H7 (cell line): ENCODE measurements at regions not wholly inside any gene's neighbourhood (a gene's known extent, or its start where the extent isn't known, plus 50 kb on each side); places are given as distances from the start of the nearest gene placed in this dataset.

Source experiments
- DNase-seq: peaks from one replicate; pipeline ENCODE4 v3.0.0; 2012
- H3K27me3 ChIP-seq: 2 replicates; pipeline ENCODE4 v1.6.0; 2011; ENCODE audit warnings: mild to moderate bottlenecking, low read length; ENCODE audit not compliant: control insufficient read depth, insufficient read depth
- H3K36me3 ChIP-seq: replicated peaks from 2 replicates; pipeline ENCODE4 v1.5.1; 2011; ENCODE audit warnings: low read length; ENCODE audit not compliant: control insufficient read depth, insufficient read depth
- H3K4me3 ChIP-seq: 2 replicates; pipeline ENCODE4 v1.5.1; 2011; ENCODE audit warnings: low read depth, mild to moderate bottlenecking, control low read depth, low read length, moderate library complexity; ENCODE audit not compliant: insufficient read depth

DNA sequence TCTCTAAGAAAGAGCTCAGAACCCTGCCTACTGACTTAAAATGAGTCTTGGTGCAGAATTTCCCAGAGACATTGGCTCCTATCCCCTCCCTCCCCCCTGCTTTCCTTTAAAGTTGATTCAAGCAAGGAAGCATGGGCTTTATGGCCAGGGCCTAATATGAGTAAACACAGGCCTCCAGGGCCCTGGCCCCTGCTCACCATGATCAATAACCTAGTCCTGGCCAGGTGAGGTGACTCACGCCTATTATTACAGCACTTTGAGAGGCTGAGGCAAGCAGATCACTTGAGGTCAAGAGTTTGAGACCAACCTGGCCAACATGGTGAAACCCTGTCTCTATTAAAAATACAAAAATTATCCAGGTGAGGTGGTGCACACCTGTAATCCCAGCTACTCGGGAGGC, 165.1 kb upstream of the TMCC3 start:
- no peak overlapping the region for H3K4me3 ChIP-seq

DNA sequence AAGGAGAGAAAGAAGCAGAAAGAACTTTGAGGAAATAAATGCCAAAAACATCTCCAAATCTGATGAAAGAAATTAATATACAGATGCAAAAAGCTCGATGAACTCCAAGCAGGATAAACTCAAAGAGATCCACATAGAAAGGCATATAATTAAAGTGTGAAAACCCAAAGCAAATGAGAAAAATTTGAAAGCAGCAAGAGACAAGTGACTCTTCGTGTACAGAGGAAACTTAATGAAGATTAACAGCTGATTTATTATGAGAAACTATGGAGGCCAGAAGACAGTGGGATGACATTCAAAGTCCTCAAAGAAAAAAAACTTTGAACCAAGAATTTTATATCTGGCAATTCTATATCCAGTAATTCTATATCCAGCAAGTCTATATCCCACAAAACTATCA, 163.0 kb upstream of the TMCC3 start:
- Histone ChIP-seq H3K4me3 (no peak overlapping the region), H3K27me3 (no peaks in the 10 kb centered on the region), H3K36me3 (no peaks in the 10 kb centered on the region)
- DNase-seq = no peak

More for the DNA sequence above, 165.1 kb upstream of the TMCC3 start:
- Histone ChIP-seq H3K36me3 (no peaks in the 10 kb centered on the region), H3K27me3 (no peaks in the 10 kb centered on the region)
- no peak for DNase-seq

DNA sequence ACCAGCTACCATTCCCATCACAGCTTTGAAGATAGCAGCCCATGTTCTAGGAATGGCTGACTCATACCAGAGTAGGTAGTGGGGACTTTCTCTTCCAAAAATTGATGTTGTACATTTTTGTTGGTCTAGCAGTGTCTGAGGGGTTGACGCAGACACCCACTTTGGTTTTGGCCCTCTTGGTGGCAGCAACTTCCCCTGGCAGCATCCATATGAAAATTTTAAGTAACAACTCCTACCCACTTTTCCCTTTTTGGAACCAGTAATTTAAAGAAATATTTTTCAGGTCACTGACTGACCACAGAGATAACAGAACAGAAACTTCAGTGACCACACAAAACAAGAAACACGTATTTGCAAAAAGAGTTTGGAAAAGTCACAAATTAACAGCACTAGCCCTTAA, 162.0 kb upstream of the TMCC3 start:
- Histone ChIP-seq H3K27me3 (no peaks in the 10 kb centered on the region), H3K4me3 (no peak overlapping the region), H3K36me3 (no peaks in the 10 kb centered on the region)
- DNase-seq = no peak

DNA sequence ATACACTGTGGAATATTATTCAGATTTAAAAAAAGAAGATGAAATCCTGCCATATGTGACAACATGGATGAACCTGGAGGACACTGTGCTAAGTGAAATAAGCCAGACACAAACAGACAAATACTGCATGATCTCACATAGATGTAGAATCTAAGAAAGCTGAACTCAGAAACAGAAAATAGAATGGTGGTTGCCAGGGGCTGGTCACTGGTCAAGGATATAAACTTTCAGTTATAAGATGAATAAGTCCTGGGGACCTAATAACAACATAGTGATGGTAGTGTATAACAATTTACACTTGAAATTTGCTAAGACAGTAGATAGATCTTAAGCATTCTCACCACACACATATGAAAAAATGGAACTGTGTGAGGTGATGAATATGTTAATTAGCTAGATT, 161.3 kb upstream of the TMCC3 start:
- Histone ChIP-seq H3K27me3 (no peaks in the 10 kb centered on the region), H3K4me3 (no peak overlapping the region)
- DNase-seq = no peak

DNA sequence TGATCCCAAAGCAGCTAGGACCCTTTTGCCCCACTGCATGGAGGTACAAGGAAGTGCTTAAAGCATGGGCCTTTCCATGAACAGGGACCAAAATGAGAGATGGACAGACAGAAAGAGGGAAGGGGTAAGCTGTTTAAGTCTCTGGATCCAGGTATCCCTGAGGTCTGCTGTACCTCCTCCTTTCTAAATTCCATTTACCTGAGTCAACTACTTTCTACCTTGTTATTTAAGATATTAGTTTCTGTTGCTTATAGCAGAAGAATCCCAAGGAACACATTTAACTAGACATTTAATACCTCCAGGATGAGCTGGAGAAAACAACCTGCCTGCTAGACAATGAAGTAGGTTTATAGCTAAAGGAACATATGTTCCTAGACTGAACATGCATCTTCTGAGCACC, 157.6 kb upstream of the TMCC3 start:
- no peaks in the 10 kb centered on the region for H3K36me3 ChIP-seq
- no peak for DNase-seq
- no peak overlapping the region for H3K4me3 ChIP-seq
- H3K27me3 ChIP-seq = no peaks in the 10 kb centered on the region

More for the DNA sequence above, 161.3 kb upstream of the TMCC3 start:
- H3K36me3 ChIP-seq = no peaks in the 10 kb centered on the region

DNA sequence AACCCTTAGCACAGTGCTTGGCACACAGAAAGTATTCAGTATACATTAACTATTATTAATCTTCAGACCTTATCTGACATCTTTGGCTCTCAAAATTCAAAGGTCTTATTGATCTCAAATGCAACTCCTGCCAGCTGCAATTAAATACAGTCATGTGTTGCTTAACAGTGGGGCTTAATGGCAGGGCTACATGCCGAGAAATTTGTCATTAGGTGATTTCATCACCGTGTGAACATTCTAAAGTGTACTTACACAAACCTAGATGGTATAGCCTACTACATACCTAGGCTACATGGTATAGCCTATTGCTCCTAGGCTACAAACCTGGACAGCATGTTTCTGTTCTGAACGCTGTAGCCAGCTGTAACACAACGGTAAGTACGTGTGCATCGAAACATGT, 156.3 kb upstream of the TMCC3 start:
- no peak for DNase-seq
- Histone ChIP-seq H3K36me3 (no peaks in the 10 kb centered on the region), H3K27me3 (no peaks in the 10 kb centered on the region), H3K4me3 (no peak overlapping the region)

DNA sequence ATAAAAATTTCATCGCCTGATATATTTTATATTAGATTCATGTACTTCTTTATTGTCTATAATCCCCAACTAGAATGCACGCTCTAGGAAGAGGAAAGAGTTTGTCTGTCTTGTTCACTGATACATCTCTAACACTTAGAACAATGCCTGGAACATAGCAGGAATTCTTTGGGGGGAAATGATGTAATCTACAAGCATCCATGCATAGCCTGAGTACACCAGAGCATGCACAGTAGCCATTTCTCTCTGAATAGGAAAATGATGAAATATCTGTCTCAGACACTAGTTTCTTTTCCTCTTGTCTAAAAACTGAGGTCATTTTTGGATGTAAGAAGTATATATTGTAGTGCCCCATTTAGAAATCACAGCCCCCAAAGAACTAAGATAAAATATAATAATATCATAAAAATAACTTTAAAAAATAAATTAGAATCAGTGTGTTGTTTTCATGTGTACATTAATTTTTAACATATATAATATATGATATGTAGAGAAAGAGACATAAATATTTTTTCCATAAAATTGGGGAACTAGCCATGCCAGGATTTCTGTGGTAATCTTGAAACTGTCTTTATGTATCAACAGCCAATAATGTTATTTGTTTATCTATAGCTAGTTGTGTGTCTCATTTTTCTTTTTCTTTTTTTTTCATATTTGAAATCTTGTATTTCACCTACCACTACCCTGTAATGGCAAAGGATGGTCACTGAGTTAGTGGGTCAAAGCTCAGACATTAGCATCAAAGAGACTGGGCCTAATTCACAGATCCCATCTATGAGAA, 155.6 kb upstream of the TMCC3 start:
- Histone ChIP-seq H3K4me3 (no peak overlapping the region), H3K27me3 (no peaks in the 10 kb centered on the region), H3K36me3 (no peaks in the 10 kb centered on the region)
- no peak for DNase-seq

DNA sequence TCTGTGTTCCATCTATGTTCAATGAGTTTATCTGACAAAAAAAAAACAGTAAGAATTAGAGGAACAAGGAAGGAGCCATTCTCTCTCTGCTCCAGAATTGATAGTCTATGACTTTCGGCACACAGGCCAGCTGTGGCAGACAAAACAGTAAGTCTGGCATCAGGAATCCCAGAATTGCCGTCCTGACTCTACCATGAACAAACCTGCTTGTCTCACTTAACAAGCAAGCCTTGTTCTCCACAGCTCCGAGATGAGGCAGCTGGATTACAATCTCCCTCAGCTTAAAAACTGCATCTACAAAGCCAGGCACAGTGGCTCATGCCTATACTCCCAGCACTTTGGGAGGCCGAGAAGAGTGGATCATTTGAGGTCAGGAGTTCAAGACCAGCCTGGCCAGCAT, 153.6 kb upstream of the TMCC3 start:
- Histone ChIP-seq H3K36me3 (no peaks in the 10 kb centered on the region), H3K27me3 (no peaks in the 10 kb centered on the region), H3K4me3 (no peak overlapping the region)
- DNase-seq = no peak

DNA sequence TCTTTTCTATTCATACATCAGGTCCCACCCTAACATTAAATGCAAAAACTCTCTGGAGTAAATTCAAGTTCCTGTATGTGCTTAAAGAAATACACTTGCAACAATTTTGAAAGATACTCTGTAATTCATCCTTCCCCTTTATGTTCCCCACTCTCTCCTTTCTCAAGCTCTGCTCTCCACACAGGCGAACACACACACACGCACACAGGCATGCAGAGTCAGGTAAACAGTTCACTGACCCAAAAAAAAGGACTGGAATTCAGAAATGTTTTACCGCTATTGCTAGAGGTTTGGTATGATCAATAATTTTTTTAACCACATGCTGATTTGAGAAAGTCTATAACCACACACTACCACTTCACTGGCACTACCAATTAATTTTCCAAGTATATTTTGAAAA, 152.4 kb upstream of the TMCC3 start:
- DNase-seq = no peak
- no peak overlapping the region for H3K4me3 ChIP-seq
- H3K36me3 ChIP-seq = no peaks in the 10 kb centered on the region
- H3K27me3 ChIP-seq = no peaks in the 10 kb centered on the region

DNA sequence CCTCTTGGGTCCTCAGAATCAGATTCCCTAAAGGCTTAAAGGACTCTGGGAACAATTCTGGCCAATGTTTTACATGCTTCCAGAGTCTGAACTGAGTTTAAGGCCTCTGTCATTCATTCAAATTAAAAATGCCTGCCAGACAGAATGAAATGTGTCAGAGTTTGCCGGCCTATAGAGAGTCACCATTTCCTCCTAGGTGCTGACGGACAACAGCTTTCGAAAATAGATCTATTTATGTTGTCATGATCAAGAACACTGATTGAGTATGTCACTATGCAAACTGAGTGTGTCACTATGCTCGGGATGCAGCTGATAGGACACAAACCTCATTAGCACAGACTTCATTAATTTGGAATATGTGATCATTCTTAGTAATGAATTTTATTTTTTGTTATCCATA, 151.4 kb upstream of the TMCC3 start:
- Histone ChIP-seq H3K27me3 (no peaks in the 10 kb centered on the region), H3K36me3 (no peaks in the 10 kb centered on the region), H3K4me3 (no peak overlapping the region)
- DNase-seq = no peak

DNA sequence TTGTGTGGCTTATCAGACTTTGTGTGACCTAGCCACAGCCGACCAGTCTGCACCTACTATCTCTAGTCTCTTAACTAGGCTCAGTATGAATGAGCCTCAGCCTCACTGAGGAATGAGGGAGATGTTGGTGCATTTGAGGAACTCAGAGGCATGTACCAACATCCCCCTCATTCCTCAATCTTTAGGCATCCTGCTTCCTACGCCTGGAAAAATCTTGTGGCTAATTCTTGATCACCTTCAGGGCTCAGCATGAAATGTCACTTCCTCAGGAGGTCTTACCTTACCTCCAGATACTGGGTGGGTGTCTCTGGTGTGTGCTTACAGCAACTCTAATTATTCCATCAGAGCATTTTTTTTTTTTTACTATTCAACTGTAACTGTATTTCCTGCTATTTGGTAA, 148.8 kb upstream of the TMCC3 start:
- Histone ChIP-seq H3K27me3 (no peaks in the 10 kb centered on the region), H3K36me3 (no peaks in the 10 kb centered on the region), H3K4me3 (no peak overlapping the region)
- no peak for DNase-seq

DNA sequence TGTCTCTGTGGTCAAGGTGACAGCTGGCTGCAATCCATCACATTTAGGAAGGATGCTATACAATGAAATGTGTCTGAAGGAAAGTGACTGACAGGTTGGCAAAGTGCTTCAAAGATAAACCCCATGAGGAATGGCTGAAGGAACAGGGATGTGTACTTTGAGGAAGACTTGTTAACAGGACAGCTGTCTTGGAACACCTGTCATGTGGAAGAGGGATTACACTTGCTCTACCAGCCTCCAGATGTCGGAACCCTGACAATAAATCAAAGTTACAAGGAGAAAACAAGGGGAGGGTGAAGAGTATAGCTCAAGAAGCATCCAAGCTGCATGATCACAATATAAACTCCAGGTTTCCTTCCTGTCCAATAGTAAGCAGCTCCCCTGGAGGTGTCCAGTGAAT, 147.8 kb upstream of the TMCC3 start:
- DNase-seq = no peak

DNA sequence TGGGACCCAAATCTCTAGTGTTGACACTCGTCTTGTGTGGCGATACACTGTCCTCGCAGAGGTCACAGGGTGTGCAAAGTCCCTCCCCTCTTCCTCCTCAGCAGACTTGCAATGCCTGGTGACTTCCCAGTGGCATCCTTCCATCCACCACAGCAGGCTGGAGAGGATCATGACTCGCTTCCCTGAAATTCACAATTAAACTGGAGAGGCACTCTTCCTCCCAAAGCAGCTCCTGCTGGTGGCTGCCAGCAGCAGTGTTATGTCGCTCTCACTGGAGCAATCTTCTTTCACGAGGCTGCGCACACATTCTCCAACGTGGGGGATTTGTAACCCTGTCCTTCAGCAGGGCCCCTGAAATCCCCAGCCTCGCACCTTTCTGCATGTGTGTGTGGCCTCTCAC, 145.2 kb upstream of the TMCC3 start:
- H3K4me3 ChIP-seq = no peak overlapping the region
- no peaks in the 10 kb centered on the region for H3K27me3 ChIP-seq
- H3K36me3 ChIP-seq = no peaks in the 10 kb centered on the region
- peak; percentile 25 for DNase-seq

More for the DNA sequence above, 147.8 kb upstream of the TMCC3 start:
- no peaks in the 10 kb centered on the region for H3K27me3 ChIP-seq
- no peaks in the 10 kb centered on the region for H3K36me3 ChIP-seq
- no peak overlapping the region for H3K4me3 ChIP-seq

DNA sequence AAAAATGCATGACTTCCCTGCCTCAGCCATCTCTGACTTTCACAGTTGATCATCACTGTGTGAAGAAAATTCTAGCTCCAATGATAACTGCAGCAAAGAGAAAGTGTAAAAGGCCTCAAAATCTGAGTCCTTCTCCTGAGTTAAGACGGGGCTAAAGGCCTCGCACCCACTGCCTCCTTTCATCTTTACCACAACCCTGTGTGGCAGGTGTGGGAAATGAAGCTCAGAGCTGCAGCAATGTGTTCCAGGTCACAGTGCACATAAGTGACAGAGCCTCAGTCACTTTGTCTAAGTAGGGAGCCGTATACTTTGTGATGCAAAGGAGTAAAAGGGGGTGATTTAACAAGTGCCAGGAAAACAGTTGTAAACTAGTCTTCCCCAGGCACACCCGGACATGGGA, 144.7 kb upstream of the TMCC3 start:
- DNase-seq = no peak
- no peaks in the 10 kb centered on the region for H3K36me3 ChIP-seq
- no peaks in the 10 kb centered on the region for H3K27me3 ChIP-seq
- no peak overlapping the region for H3K4me3 ChIP-seq

DNA sequence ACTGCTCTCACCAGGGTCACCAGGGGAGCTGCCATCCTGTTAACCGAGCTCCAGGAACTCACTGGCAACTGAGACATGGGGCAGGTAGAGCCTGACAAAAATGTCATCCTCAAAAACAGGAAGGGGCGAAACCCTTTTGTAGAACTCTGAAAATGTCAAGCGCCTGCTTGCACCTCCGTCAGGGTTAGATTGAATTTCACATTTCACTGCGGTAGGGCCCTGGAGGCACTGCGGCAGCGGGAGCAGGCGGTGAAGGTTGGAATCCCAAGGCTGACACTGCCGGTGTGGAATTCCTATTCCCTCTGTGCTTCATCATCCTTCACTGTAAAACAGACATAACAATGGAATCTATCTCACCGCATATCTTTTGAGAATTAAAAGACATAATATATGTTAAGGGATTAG, 142.8 kb upstream of the TMCC3 start:
- Histone ChIP-seq H3K36me3 (no peaks in the 10 kb centered on the region), H3K27me3 (no peaks in the 10 kb centered on the region), H3K4me3 (no peak overlapping the region)
- DNase-seq = no peak

DNA sequence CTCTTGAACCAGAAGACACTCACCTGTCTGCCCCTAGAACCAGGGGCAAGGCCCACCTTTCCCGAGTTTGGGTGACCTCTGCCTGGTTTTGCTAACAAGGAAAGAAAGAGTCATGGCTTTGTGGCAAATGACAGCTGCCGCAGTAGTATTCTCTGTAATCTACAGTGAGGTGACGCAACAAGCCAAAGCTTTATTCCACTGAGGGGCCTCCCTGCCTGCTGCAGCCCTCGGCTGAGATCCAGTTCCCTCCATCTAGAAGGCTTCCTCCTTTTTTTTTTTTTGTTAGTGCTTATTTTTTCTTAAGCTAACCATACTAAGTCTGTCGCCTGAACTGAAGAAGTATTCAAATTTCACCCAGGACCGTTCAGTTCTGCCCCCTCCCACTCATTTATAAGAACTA, 142.3 kb upstream of the TMCC3 start:
- no peaks in the 10 kb centered on the region for H3K36me3 ChIP-seq
- H3K4me3 ChIP-seq = no peak overlapping the region
- no peaks in the 10 kb centered on the region for H3K27me3 ChIP-seq
- no peak for DNase-seq
